BLaER1 treated with 17β-estradiol and CSF1 and Interleukin-3, amounts not matched to agents 10 nM and 100 nM (cell line): ENCODE measurements at regions not wholly inside any gene's neighbourhood (a gene's known extent, or its start where the extent isn't known, plus 50 kb on each side); places are given as distances from the start of the nearest gene placed in this dataset.
"Not testable (repeated sequence)": the region's sequence is repeated elsewhere in the genome, so short reads cannot be mapped to it uniquely, and the experiment has no call there.

Source experiments
- H3K27ac ChIP-seq, 11 experiments: shearing (Covaris generic); formaldehyde crosslinking; 2 replicates each; pipeline ENCODE4 v1.8.1; 2022
- H3K27me3 ChIP-seq, 11 experiments: shearing (Covaris generic); formaldehyde crosslinking; 2 replicates each; pipeline ENCODE4 v1.8.1; 2022
- H3K36me3 ChIP-seq, 11 experiments: shearing (Covaris generic); formaldehyde crosslinking; 2 replicates each; pipeline ENCODE4 v1.8.1; 2022
- H3K4me1 ChIP-seq, 10 experiments: shearing (Covaris generic); formaldehyde crosslinking; 2 replicates each; pipeline ENCODE4 v1.8.1; 2022
- H3K4me2 ChIP-seq, 11 experiments: shearing (Covaris generic); formaldehyde crosslinking; 2 replicates each; pipeline ENCODE4 v1.8.1; 2022
- H3K4me3 ChIP-seq, 10 experiments: shearing (Covaris generic); formaldehyde crosslinking; 2 replicates each; pipeline ENCODE4 v1.8.1; 2022
- H3K9ac ChIP-seq, 11 experiments: shearing (Covaris generic); formaldehyde crosslinking; 2 replicates each; pipeline ENCODE4 v1.8.1; 2022
- H3K9me3 ChIP-seq, 11 experiments: shearing (Covaris generic); formaldehyde crosslinking; replicated peaks in 1 of 11; 2 replicates each; pipeline ENCODE4 v1.8.1; 2022
- H4K20me1 ChIP-seq, 11 experiments: shearing (Covaris generic); formaldehyde crosslinking; 2 replicates each; pipeline ENCODE4 v1.8.1; 2022
- Cebpa-rat ChIP-seq, 11 experiments: shearing (Covaris generic); IDR thresholded peaks; 2 replicates each; pipeline ENCODE4 v1.8.1; 2022

- H3K36me3 ChIP-seq, result no peaks in the 10 kb centered on the region
- no peak overlapping the region for H3K9ac ChIP-seq
- no peaks in the 10 kb centered on the region for H3K9me3 ChIP-seq
- no peak for TF ChIP-seq Cebpa-rat (IDR thresholded peaks at IDR 0.05)
- H3K4me2 ChIP-seq, result peak overlapping the region; percentile 2 to 49 (median 27); a peak in 15 of 22 replicates
- H3K27ac ChIP-seq, result 0 out of 22 replicates have a peak overlapping the region, but pooled peaks of 1 of the 11 experiments have one; percentile 15
- H3K4me3 ChIP-seq, result no peak overlapping the region
- H4K20me1 ChIP-seq, result no peaks in the 10 kb centered on the region
- peaks cover 4 to 13% (median 8%) of the 10 kb centered on the region in 10 experiments; a peak in 14 of 20 replicates for H3K4me1 ChIP-seq
- H3K27me3 ChIP-seq, result no peaks in the 10 kb centered on the region
Measured at GRCh38 chr10:61589547-61590243, 73.0 kb upstream of the CABCOCO1 start.

- no peak overlapping the region for H3K4me3 ChIP-seq
- no peak overlapping the region for H3K27ac ChIP-seq
- H3K27me3 ChIP-seq, result no peaks in the 10 kb centered on the region
- no peaks in the 10 kb centered on the region for H3K9me3 ChIP-seq
- H3K36me3 ChIP-seq, result no peaks in the 10 kb centered on the region
- H4K20me1 ChIP-seq, result no peaks in the 10 kb centered on the region
- no peak for TF ChIP-seq Cebpa-rat (IDR thresholded peaks at IDR 0.05)
- H3K4me2 ChIP-seq, result peak overlapping the region in 2 of 11 experiments; percentile 17 to 36; a peak in 2 of 22 replicates
- H3K4me1 ChIP-seq, result peaks cover 4 to 13% (median 8%) of the 10 kb centered on the region in 10 experiments; a peak in 14 of 20 replicates
- H3K9ac ChIP-seq, result no peak overlapping the region
Measured at GRCh38 chr10:61588770-61589211, 73.9 kb upstream of the CABCOCO1 start.

- Histone ChIP-seq H3K4me2 (no peak overlapping the region), H3K9ac (no peak overlapping the region), H3K36me3 (no peaks in the 10 kb centered on the region), H3K4me3 (no peak overlapping the region), H3K27ac (no peak overlapping the region), H3K4me1 (peaks cover 4 to 17% (median 8%) of the 10 kb centered on the region in 10 experiments; a peak in 14 of 20 replicates), H3K27me3 (no peaks in the 10 kb centered on the region), H3K9me3 (no peaks in the 10 kb centered on the region), H4K20me1 (no peaks in the 10 kb centered on the region)
- no peak for TF ChIP-seq Cebpa-rat (IDR thresholded peaks at IDR 0.05)
Measured at GRCh38 chr10:61586829-61587228, 75.9 kb upstream of the CABCOCO1 start.

- Histone ChIP-seq H3K9me3 (no peaks in the 10 kb centered on the region), H3K4me1 (0 out of 20 replicates have a peak, but pooled peaks cover 0 to 6% (median 0%) of the 10 kb centered on the region in 10 experiments), H3K27me3 (no peaks in the 10 kb centered on the region), H3K36me3 (no peaks in the 10 kb centered on the region), H3K9ac (no peak overlapping the region), H3K4me3 (no peak overlapping the region), H3K4me2 (peak overlapping the region in 1 of 11 experiments; percentile 17; a peak in 1 of 22 replicates), H4K20me1 (no peaks in the 10 kb centered on the region), H3K27ac (no peak overlapping the region)
- TF ChIP-seq Cebpa-rat (IDR thresholded peaks at IDR 0.05), result no peak
Measured at GRCh38 chr10:61580608-61581007, 82.1 kb upstream of the CABCOCO1 start.

GRCh38 chr10:61570204-61570603, 92.5 kb upstream of the CABCOCO1 start:
- H3K4me3 ChIP-seq, H3K9ac ChIP-seq, H3K4me2 ChIP-seq, H3K27me3 ChIP-seq, H3K4me1 ChIP-seq, H3K36me3 ChIP-seq, H4K20me1 ChIP-seq, H3K27ac ChIP-seq: not testable (repeated sequence)
- H3K9me3 ChIP-seq, result peaks cover 18 to 33% (median 23%) of the 10 kb centered on the region in 11 experiments

GRCh38 chr10:61567729-61568128, 95.0 kb upstream of the CABCOCO1 start:
- H3K4me2 ChIP-seq, result no peak overlapping the region
- no peak overlapping the region for H3K4me3 ChIP-seq
- H3K9ac ChIP-seq, result no peak overlapping the region
- H3K36me3 ChIP-seq, result no peaks in the 10 kb centered on the region
- TF ChIP-seq Cebpa-rat (IDR thresholded peaks at IDR 0.05), result no peak
- peaks cover 18 to 33% (median 23%) of the 10 kb centered on the region in 11 experiments for H3K9me3 ChIP-seq
- H4K20me1 ChIP-seq, result no peaks in the 10 kb centered on the region
- peaks cover 0 to 16% (median 4%) of the 10 kb centered on the region in 10 experiments; a peak in 11 of 20 replicates for H3K4me1 ChIP-seq
- H3K27ac ChIP-seq, result no peak overlapping the region
- H3K27me3 ChIP-seq, result no peaks in the 10 kb centered on the region

- no peak overlapping the region for H3K4me2 ChIP-seq
- H3K4me1 ChIP-seq, result peaks cover 0 to 9% (median 0%) of the 10 kb centered on the region in 10 experiments; a peak in 6 of 20 replicates
- TF ChIP-seq Cebpa-rat (IDR thresholded peaks at IDR 0.05), result no peak
- H3K9ac ChIP-seq, result no peak overlapping the region
- no peak overlapping the region for H3K27ac ChIP-seq
- peaks cover 17 to 30% (median 20%) of the 10 kb centered on the region in 11 experiments for H3K9me3 ChIP-seq
- H3K27me3 ChIP-seq, result no peaks in the 10 kb centered on the region
- no peaks in the 10 kb centered on the region for H3K36me3 ChIP-seq
- H4K20me1 ChIP-seq, result no peaks in the 10 kb centered on the region
- H3K4me3 ChIP-seq, result no peak overlapping the region
Measured at GRCh38 chr10:61565819-61566560, 96.7 kb upstream of the CABCOCO1 start.

- H3K9me3 ChIP-seq, result peaks cover 1 to 15% (median 4%) of the 10 kb centered on the region in 11 experiments; a peak in 18 of 22 replicates
- peak overlapping the region in 3 of 11 experiments; percentile 8 to 40 (median 37); a peak in 4 of 22 replicates for H3K4me2 ChIP-seq
- no peak overlapping the region for H3K27ac ChIP-seq
- H3K4me1 ChIP-seq, result peaks cover 0 to 9% (median 0%) of the 10 kb centered on the region in 10 experiments; a peak in 6 of 20 replicates
- no peaks in the 10 kb centered on the region for H4K20me1 ChIP-seq
- H3K9ac ChIP-seq, result no peak overlapping the region
- TF ChIP-seq Cebpa-rat (IDR thresholded peaks at IDR 0.05), result no peak
- H3K36me3 ChIP-seq, result no peaks in the 10 kb centered on the region
- H3K4me3 ChIP-seq, result no peak overlapping the region
- H3K27me3 ChIP-seq, result no peaks in the 10 kb centered on the region
Measured at GRCh38 chr10:61564444-61564843, 98.3 kb upstream of the CABCOCO1 start.

GRCh38 chr10:61559615-61560014, 103.1 kb upstream of the CABCOCO1 start:
- Histone ChIP-seq H3K27ac (no peak overlapping the region), H3K4me2 (no peak overlapping the region), H3K9ac (no peak overlapping the region), H3K36me3 (no peaks in the 10 kb centered on the region), H4K20me1 (no peaks in the 10 kb centered on the region), H3K4me3 (no peak overlapping the region), H3K9me3 (peaks cover 0 to 3% (median 0%) of the 10 kb centered on the region in 11 experiments; a peak in 1 of 22 replicates), H3K27me3 (no peaks in the 10 kb centered on the region), H3K4me1 (peaks cover 0 to 9% (median 0%) of the 10 kb centered on the region in 10 experiments; a peak in 6 of 20 replicates)
- no peak for TF ChIP-seq Cebpa-rat (IDR thresholded peaks at IDR 0.05)
